HT1080 (cell line): ENCODE measurements at regions not wholly inside any gene's neighbourhood (a gene's known extent, or its start where the extent isn't known, plus 50 kb on each side); places are given as distances from the start of the nearest gene placed in this dataset.
A peak's percentile ranks its signal among the peaks of the same experiment; 100 is the strongest.

Experiments
- DNase-seq: peaks from one replicate; pipeline ENCODE4 v3.0.0-alpha.2; 2015; ENCODE audit warnings: low read depth

- no peak for DNase-seq
These were observed 271.8 kb upstream of the MTNR1B start for GRCh38 chr11:92697461-92698312.

DNA sequence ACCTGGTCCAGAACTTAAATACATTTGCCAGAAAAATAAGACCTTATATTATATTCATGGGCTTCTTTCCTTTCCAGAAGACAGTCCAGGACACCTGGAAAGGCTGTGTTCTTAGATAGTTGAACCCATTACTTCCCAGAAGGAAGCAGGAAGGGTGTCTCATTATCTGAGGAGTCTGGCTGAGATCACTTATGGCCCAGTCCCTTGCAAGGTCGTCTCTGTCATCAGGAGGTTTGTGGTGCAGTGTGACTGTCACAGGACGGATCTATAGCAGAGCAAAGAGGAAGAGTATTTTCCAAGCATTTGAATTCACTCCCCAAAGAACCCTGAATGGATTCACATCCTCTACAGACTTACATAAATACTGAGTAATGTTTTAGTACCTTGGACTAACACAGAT lies 270.7 kb upstream of the MTNR1B start:
- no peak for DNase-seq

- DNase-seq, result peak; percentile 47
These were observed 267.2 kb upstream of the MTNR1B start for GRCh38 chr11:92702037-92702804.

GRCh38 chr11:92702805-92703448 lies 266.5 kb upstream of the MTNR1B start:
- peak; percentile 83 for DNase-seq

GRCh38 chr11:92703449-92703830 lies 266.0 kb upstream of the MTNR1B start:
- DNase-seq, result peak; percentile 63

DNA sequence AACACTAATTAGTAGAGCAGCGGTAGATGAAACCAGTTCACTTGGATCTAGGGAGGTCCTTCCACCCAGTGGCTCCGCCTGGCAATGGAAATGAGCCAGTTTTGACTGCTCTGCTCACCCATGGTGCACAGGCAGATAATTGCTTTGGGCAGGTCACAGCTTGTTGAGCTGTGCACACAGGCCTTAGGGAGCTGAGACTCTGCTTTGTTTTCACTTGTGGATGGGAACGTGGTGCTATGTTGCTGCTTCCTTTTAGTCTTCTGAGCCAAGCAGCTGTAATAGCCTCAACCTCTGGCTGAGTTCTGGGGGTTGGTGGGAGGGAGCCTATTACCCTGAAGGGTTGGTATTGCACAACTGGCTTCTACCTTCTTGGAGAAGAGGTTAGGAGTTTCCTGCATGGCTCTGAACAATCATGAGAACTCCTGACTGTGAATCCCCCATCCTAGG lies 262.3 kb upstream of the MTNR1B start:
- no peak for DNase-seq

DNA sequence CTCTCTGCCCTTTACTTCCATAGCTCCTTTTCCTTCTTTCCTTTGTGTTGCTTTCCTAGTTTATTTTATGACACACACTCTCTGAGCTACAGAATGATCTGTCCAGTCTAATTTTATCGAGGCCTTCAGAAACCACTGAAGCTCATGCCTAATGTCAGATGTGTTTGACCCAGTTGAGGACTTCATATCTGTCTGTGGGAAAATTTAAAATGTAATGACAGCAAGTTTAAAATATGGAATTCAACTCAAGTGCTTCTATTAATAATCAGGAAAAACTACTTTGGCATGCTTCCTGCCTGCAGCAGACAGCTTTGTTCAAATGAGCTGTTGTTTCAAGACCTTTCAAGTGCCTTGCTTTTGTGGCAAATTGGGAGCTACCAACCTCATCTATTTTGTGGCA lies 261.8 kb upstream of the MTNR1B start:
- no peak for DNase-seq

DNA sequence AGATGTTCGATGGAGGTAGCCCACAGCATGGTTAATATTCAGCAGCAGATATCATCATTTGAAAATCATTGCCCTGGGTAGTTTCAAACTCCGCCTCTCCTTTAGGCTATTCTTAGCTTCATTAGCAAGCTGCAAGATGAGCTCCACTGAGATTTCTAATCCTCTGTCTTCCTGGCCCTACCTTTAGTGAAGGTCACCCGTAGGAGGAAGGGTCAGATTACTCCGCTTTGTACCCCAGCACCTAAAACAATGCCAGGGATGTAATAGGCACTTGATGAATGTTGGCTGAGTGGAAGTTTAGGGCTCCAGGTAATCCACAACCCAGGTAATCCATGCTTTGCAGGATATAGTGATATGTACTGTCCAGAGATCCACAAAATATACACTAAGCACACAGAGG lies 260.1 kb upstream of the MTNR1B start:
- DNase-seq, result no peak

DNA sequence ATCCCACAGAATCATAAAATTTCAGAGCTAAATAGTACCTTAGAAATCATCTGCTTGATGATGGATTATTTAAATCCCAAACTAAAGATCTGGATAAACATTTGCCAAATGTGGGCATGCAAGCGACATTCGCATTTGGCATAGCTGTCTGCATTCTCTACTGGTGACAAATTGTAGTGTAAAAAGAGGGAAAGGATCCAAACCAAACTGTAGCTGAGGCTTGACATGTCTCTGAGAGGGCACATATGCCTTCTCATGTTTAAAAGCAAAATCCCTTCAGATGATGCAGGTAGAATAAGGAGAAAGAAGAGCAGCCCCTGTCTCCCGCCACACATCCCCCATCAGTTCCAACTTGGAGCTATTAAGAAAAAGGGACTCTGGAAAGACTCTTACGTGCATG lies 257.5 kb upstream of the MTNR1B start:
- no peak for DNase-seq

GRCh38 chr11:92714111-92714510 lies 255.3 kb upstream of the MTNR1B start:
- no peak for DNase-seq

DNA sequence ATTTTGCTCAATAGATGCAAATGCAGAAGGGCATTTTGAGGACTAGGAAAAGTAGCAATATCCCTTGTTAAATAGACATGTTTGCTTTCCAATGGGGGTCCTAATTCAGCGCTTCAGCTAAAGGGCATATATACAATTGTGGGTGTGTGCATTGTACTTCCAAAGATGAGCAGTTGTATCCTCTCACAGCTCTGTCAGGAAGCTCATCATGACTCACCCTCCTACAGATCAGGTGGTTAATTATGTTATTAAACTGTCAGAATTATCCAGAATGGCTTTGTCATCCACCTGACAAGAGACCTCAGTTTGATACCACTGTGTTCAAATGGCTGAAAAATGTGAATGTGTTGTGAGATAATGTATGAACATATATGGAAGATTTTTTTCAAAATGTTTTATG lies 252.2 kb upstream of the MTNR1B start:
- DNase-seq, result peak; percentile 38

GRCh38 chr11:92720385-92720784 lies 249.1 kb upstream of the MTNR1B start:
- no peak for DNase-seq

DNA sequence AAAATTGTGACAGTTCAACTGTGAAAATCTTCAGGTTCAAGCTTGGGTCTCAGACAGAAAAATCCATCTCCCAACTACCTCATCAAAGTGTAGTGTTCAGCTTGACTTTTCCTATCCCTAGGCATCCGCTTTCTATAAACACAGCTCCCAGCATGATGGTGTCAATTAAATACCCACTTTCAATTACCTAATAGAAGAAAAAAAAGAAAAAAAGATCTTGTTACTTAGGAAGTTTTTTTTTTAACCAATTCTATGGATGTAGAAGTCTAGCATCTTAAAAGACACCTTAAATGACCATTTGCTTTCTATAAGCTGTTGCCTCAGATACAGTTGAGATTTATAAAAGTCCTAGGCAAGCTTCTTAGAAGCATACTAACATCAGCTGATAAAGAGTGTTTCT lies 244.1 kb upstream of the MTNR1B start:
- DNase-seq, result no peak

DNA sequence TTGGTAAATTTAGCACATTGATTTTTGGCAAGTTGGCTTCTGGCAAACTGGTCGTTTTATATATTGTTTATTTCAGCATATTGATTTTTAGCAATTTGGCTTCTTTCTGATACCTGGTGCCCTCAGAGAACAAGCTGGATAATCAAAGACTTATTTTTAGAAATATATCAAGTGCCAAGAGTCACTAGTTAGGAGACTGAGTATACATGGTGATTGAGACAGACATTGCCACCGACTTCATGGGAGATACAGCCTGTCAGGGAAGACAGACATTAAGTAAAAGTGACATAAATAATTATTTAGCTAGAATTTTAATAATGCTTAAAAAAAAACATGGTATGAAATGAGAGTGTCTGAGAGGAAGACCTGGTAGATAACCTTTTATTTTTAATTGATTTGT lies 242.3 kb upstream of the MTNR1B start:
- no peak for DNase-seq

DNA sequence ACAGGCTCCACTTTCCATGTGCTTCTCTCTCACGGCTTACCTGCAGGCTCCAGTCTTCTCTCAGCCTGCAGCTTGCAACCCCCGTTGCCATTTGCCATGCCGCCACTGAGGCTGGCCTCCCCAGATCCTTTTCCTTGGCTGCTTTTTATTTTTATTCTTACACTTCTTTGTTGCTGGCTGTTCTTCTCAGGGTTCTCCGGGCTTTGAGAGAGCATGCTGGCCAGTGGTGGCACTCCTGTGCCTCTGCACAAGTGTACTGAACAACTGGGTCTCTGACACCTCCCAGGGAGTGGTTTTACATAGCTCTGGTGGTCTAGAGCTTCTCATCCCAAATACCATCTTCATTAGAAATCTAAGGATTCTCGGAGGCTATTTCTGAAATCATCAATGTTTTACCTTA lies 241.7 kb upstream of the MTNR1B start:
- DNase-seq, result no peak

DNA sequence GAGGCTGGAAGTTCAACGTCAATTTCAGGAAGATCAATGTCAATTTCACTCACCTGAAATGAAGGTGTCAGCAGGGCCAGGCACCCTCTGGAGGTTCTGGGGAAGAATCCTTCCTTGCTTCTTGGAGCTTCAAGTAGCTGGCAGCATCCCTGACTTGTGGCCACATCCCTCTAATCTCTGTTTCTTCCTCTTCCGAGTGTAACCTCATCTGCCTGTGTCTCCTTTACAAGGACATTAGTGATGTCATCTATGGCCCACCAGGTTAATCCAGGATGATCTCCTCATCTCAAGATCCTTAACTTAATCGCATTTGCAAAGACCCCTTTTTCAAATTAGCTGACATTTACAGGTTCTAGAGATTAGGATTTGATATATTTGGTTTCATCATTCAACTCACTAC lies 240.8 kb upstream of the MTNR1B start:
- DNase-seq, result no peak

- DNase-seq, result no peak
These were observed 234.4 kb upstream of the MTNR1B start for GRCh38 chr11:92735039-92735438.

DNA sequence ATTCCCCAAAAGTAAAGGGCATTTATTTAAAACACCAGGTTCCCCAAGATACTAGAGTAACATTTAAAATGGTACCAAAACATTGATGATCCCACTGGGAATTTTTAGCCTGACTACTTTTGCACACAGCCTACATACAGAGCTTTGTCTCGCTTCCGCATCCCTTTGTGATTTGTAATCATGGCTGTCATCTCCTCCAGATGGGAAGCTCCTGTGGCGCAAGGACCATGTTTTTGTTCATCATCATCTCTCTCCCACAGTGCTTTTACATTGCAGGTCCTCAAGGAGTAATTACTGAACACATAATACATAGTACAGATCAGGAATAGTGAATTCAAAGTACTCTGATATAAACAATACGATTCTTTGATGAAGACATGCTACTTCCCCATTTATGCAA lies 231.2 kb upstream of the MTNR1B start:
- DNase-seq, result no peak

DNA sequence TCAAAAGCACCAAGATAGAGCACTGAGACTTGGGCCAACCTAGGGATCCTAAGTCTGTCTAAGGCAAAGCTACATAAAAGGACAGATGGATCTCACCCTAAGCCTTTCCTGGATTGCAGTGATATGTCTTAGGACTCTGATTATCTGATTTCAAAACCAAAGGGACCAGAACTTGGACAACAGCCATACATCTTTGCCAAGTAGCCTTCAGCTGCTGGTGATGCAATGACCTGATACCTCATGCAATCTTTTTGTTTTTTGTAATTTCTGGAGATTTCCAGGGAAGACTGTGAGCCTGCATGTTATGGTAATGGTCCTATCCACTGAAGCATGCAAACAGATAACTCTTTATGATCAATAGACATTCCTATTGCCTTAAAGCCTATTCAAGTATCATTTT lies 230.4 kb upstream of the MTNR1B start:
- no peak for DNase-seq

- DNase-seq, result no peak
These were observed 230.0 kb upstream of the MTNR1B start for GRCh38 chr11:92739491-92739890.

DNA sequence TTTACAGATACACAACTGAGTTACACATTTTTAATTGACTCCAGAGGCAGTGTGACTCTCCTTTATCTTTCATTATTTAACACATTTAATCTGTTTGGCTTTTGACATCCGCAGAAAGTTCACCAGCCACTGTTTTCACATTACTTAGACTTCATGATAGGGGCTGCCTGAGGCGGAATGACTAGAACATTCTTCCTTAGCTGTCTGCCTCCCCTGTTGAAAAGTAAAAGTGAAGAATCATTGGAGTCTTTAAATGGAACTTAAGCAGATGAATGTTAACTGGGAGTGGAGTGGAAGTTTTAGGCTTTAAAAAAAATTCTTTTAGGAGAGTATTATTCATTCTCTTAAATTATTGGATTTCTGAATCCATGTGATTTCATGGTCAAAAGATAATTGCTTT lies 229.2 kb upstream of the MTNR1B start:
- DNase-seq, result no peak

DNA sequence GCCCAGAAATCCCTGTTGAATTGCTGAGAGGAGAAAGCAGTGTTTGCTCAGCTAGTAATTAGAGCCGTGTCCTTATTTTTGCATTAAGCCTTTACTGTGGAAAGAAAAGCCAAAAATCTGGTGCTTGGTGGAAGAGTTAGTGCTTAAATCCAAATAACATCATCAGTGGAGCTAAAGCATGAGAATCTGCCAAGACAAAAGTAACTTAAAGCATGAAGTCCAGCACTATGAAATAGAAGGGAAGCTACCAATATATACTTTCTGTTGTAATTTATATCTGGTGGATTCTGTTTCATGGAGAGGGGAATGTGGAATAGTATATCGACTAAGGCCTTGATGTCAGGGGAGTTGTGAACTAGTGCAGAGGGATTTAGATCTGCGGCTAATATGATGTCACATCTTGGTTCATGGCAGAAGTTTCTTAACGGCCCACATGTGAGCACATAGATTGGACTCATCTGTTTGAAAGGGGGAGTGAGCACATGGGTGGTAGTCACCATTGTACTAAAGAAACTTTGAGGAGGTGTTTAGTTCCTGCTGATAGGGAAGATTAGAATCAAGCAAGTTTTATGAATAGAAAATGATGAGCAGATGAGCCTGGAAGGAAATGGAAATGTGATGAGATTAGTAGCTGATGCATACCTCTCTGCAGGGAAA lies 224.4 kb upstream of the MTNR1B start:
- DNase-seq, result no peak
